ENCODE measurements at regions not wholly inside any gene's neighbourhood (a gene's known extent, or its start where the extent isn't known, plus 50 kb on each side); places are given as distances from the start of the nearest gene placed in this dataset.

DNA sequence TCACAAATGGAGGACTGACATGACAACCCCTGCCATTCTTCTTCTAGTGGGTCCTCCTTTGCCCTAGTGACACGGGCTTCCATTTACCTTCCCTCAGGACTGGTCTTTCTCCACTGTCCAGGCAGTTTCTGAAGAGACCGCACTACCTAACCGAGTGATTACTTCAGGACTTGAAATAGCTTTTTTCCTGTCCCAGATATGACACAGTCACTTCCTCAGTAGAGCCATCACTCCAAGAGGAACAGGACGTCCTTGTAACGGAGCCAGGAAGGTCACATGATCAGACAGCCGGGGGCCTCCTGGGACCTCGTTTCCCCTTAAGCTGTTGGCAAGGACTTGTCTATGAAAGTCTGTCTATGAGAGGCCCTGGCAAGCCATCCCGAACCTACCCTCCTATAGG is 62.3 kb downstream of the FOS start:
- TF ChIP-seq POLR2A (IDR thresholded peaks at IDR 0.05; ENCODE audit: low read depth, low read length) = no peak
- TF ChIP-seq MXI1 (IDR thresholded peaks at IDR 0.05; ENCODE audit: borderline replicate concordance, low read depth, low read length) = no peak
- TF ChIP-seq, protein P1, sequence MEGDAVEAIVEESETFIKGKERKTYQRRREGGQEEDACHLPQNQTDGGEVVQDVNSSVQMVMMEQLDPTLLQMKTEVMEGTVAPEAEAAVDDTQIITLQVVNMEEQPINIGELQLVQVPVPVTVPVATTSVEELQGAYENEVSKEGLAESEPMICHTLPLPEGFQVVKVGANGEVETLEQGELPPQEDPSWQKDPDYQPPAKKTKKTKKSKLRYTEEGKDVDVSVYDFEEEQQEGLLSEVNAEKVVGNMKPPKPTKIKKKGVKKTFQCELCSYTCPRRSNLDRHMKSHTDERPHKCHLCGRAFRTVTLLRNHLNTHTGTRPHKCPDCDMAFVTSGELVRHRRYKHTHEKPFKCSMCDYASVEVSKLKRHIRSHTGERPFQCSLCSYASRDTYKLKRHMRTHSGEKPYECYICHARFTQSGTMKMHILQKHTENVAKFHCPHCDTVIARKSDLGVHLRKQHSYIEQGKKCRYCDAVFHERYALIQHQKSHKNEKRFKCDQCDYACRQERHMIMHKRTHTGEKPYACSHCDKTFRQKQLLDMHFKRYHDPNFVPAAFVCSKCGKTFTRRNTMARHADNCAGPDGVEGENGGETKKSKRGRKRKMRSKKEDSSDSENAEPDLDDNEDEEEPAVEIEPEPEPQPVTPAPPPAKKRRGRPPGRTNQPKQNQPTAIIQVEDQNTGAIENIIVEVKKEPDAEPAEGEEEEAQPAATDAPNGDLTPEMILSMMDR (conservative IDR thresholded peaks at IDR 0.05; ENCODE audit: low read depth, low read length) = no peak
- TF ChIP-seq CHD1 (IDR thresholded peaks at IDR 0.05; ENCODE audit: low read depth, low read length) = no peak
- no peak for TF ChIP-seq NFE2L2 (IDR thresholded peaks at IDR 0.05; ENCODE audit: low read depth, low read length)
- no peak for TF ChIP-seq MAZ (IDR thresholded peaks at IDR 0.05; ENCODE audit: borderline replicate concordance, low read depth, low read length)
- TF ChIP-seq RCOR1 (IDR thresholded peaks at IDR 0.05; ENCODE audit: insufficient replicate concordance, low read length) = no peak
- Histone ChIP-seq H3K4me1 (ENCODE audit: control insufficient read depth, insufficient read depth, low read length) (peaks cover 4% of the 10 kb centered on the region; the same call in 1 of the 2 replicates), H3K18ac (ENCODE audit: low read depth, low read length) (no peak overlapping the region), H2BK20ac (ENCODE audit: low read depth, low read length) (no peak overlapping the region), H3K27ac (ENCODE audit: insufficient read depth, low read length) (no peak overlapping the region), H3K4me2 (ENCODE audit: low read depth, low read length) (no peak overlapping the region), H3K9me1 (ENCODE audit: insufficient read depth, low read length) (no peaks in the 10 kb centered on the region), H3K4me3 (ENCODE audit: insufficient read depth, low read depth, low read length) (no peak overlapping the region), H3K23ac (ENCODE audit: low read depth, low read length) (no peak overlapping the region), H2AFZ (replicated peaks; ENCODE audit: low read length, poor library complexity) (no peak overlapping the region), H4K20me1 (ENCODE audit: insufficient read depth, low read length) (no peaks in the 10 kb centered on the region), H2BK15ac (ENCODE audit: low read depth, low read length) (no peak overlapping the region), H3K4ac (ENCODE audit: low read depth, low read length) (no peak overlapping the region), H3K36me3 (ENCODE audit: control insufficient read depth, insufficient read depth, low read length) (no peaks in the 10 kb centered on the region), H3K9me3 (ENCODE audit: control insufficient read depth, insufficient read depth, low read length) (peaks cover 2% of the 10 kb centered on the region; the same call in 1 of the 2 replicates), H4K91ac (ENCODE audit: insufficient read depth, low read depth, low read length) (no peak overlapping the region), H2AK9ac (replicated peaks; ENCODE audit: low read depth, low read length, poor library complexity) (no peak overlapping the region), H4K5ac (ENCODE audit: low read depth, low read length) (no peak overlapping the region), H3K27me3 (ENCODE audit: control insufficient read depth, insufficient read depth, low read length) (peaks cover 41% of the 10 kb centered on the region), H4K8ac (ENCODE audit: low read depth in 2 of 2, low read length in 2 of 2) (no peak overlapping the region), H3K79me1 (ENCODE audit: low read depth in 1 of 2, low read length in 2 of 2) (no peaks in the 10 kb centered on the region), H3K14ac (replicated peaks; ENCODE audit: low read depth, low read length) (no peak overlapping the region), H2BK120ac (ENCODE audit: low read depth, low read length) (no peak overlapping the region), H2BK5ac (ENCODE audit: low read depth, low read length, poor library complexity, severe bottlenecking) (no peak overlapping the region), H3K9ac (ENCODE audit: low read depth, low read length) (no peak overlapping the region), H3K56ac (ENCODE audit: extremely low read depth, insufficient read depth, low read length) (no peak overlapping the region), H2AK5ac (ENCODE audit: low read depth, low read length) (no peak overlapping the region)
- intact Hi-C loops (cut with micrococcal nuclease) (no loop called here), in situ Hi-C loops (cut with MboI; ENCODE audit: low sequenced_read_pairs) (no loop called here), dilution Hi-C loops (cut with HindIII; ENCODE audit: low sequenced_read_pairs, unreplicated experiment) (no loop called here)
- ChIA-PET CTCF (no interaction called here), POLR2A (ENCODE audit: unreplicated experiment) (no interaction called here)
- BruUV-seq (replicated peaks) = no TSS peak
- no peak for ATAC-seq (ENCODE audit: low read depth)
- DNase-seq = no peak
- 20% methylated on average over 1 of the region's 8 CpGs; no CpG with 5 or more reads in 1 of the 2 experiments for WGBS, 2 experiments (ENCODE audit: extremely low coverage in 2 of 2, insufficient read length in 1 of 2)
